Mesodermal cell (in vitro differentiated cells): ENCODE measurements at regions not wholly inside any gene's neighbourhood (a gene's known extent, or its start where the extent isn't known, plus 50 kb on each side); places are given as distances from the start of the nearest gene placed in this dataset.

Experiments
- H3K27ac ChIP-seq: 2 replicates; pipeline ENCODE4 v1.7.0; 2013; ENCODE audit warnings: mild to moderate bottlenecking, low read depth, low read length, moderate library complexity; ENCODE audit not compliant: severe bottlenecking
- H3K36me3 ChIP-seq: 2 replicates; pipeline ENCODE4 v1.7.1; 2013; ENCODE audit warnings: mild to moderate bottlenecking, low read length, moderate library complexity; ENCODE audit not compliant: control insufficient read depth, insufficient read depth
- H3K4me1 ChIP-seq: one replicate; pipeline ENCODE4 v1.7.1; 2013; ENCODE audit warnings: mild to moderate bottlenecking, low read length; ENCODE audit not compliant: insufficient read depth, control insufficient read depth, poor library complexity, severe bottlenecking
- H3K4me3 ChIP-seq: 2 replicates; pipeline ENCODE4 v1.7.0; 2013; ENCODE audit warnings: low read length, control low read depth, mild to moderate bottlenecking; ENCODE audit not compliant: insufficient read depth, poor library complexity, severe bottlenecking; ENCODE audit errors: extremely low read depth
- H3K9me3 ChIP-seq: 2 replicates; pipeline ENCODE4 v1.7.1; 2013; ENCODE audit warnings: mild to moderate bottlenecking, low read length, moderate library complexity; ENCODE audit not compliant: control insufficient read depth
- WGBS, 2 experiments: methylation state at CpG; one replicate each; pipeline ENCODE4 v1.1.5; 2013; ENCODE audit warnings: missing lambda C conversion rate in 2 of 2; ENCODE audit not compliant: insufficient coverage in 2 of 2; 5-methylcytosine and 5-hydroxymethylcytosine counted together

GRCh38 chr3:194201953-194202666 lies 66.2 kb downstream of the HES1 start:
- Histone ChIP-seq H3K36me3 (no peaks in the 10 kb centered on the region), H3K9me3 (no peaks in the 10 kb centered on the region), H3K4me1 (peaks cover 11% of the 10 kb centered on the region), H3K4me3 (no peak overlapping the region), H3K27ac (no peak overlapping the region)
- 96 to 97% methylated on average over 3 to 5 of the region's 6 CpGs for WGBS, 2 experiments

- 77 to 78% methylated on average over 9 to 11 of the region's 11 CpGs for WGBS, 2 experiments
- H3K36me3 ChIP-seq, result no peaks in the 10 kb centered on the region
- no peaks in the 10 kb centered on the region for H3K9me3 ChIP-seq
- no peak overlapping the region for H3K27ac ChIP-seq
- H3K4me3 ChIP-seq, result peak overlapping the region; percentile 25
- peaks cover 11% of the 10 kb centered on the region for H3K4me1 ChIP-seq
These were observed 67.6 kb downstream of the HES1 start for GRCh38 chr3:194203482-194204041.

GRCh38 chr3:194204042-194204987 lies 68.4 kb downstream of the HES1 start:
- Histone ChIP-seq H3K36me3 (no peaks in the 10 kb centered on the region), H3K4me1 (peaks cover 11% of the 10 kb centered on the region), H3K27ac (no peak overlapping the region), H3K4me3 (peak overlapping the region; percentile 25), H3K9me3 (no peaks in the 10 kb centered on the region)
- WGBS, 2 experiments, result 15% methylated on average over 66 to 79 of the region's 79 CpGs

- Histone ChIP-seq H3K4me3 (no peak overlapping the region), H3K27ac (no peak overlapping the region), H3K9me3 (no peaks in the 10 kb centered on the region), H3K36me3 (no peaks in the 10 kb centered on the region), H3K4me1 (peaks cover 11% of the 10 kb centered on the region)
- 55 to 56% methylated on average over 5 to 6 of the region's 8 CpGs for WGBS, 2 experiments
These were observed 69.8 kb downstream of the HES1 start for GRCh38 chr3:194205675-194206133.

- peaks cover 11% of the 10 kb centered on the region for H3K4me1 ChIP-seq
- no peaks in the 10 kb centered on the region for H3K9me3 ChIP-seq
- H3K27ac ChIP-seq, result no peak overlapping the region
- H3K36me3 ChIP-seq, result no peaks in the 10 kb centered on the region
- H3K4me3 ChIP-seq, result no peak overlapping the region
- 93 to 95% methylated on average over 8 to 9 of the region's 10 CpGs for WGBS, 2 experiments
These were observed 70.4 kb downstream of the HES1 start for GRCh38 chr3:194206320-194206719.

- no peak overlapping the region for H3K27ac ChIP-seq
- WGBS, 2 experiments, result 100% methylated on average over 1 of the region's 3 CpGs
- peaks cover 18% of the 10 kb centered on the region for H3K4me1 ChIP-seq
- H3K36me3 ChIP-seq, result no peaks in the 10 kb centered on the region
- no peaks in the 10 kb centered on the region for H3K9me3 ChIP-seq
- no peak overlapping the region for H3K4me3 ChIP-seq
These were observed 72.8 kb downstream of the HES1 start for GRCh38 chr3:194208709-194209108.

- H3K36me3 ChIP-seq, result no peaks in the 10 kb centered on the region
- 33 to 37% methylated on average over 4 to 7 of the region's 13 CpGs for WGBS, 2 experiments
- H3K9me3 ChIP-seq, result no peaks in the 10 kb centered on the region
- H3K4me3 ChIP-seq, result no peak overlapping the region
- peak overlapping the region; percentile 68 for H3K27ac ChIP-seq
- peaks cover 9% of the 10 kb centered on the region for H3K4me1 ChIP-seq
These were observed 76.4 kb downstream of the HES1 start for GRCh38 chr3:194212161-194212844.

- no peak overlapping the region for H3K4me3 ChIP-seq
- no peaks in the 10 kb centered on the region for H3K9me3 ChIP-seq
- no peaks in the 10 kb centered on the region for H3K36me3 ChIP-seq
- 6 to 7% methylated on average over 7 to 9 of the region's 10 CpGs for WGBS, 2 experiments
- peak overlapping the region; percentile 68 for H3K27ac ChIP-seq
- H3K4me1 ChIP-seq, result peaks cover 9% of the 10 kb centered on the region
These were observed 76.9 kb downstream of the HES1 start for GRCh38 chr3:194212845-194213331.

- Histone ChIP-seq H3K9me3 (no peaks in the 10 kb centered on the region), H3K27ac (no peak overlapping the region), H3K4me3 (no peak overlapping the region), H3K36me3 (no peaks in the 10 kb centered on the region), H3K4me1 (peaks cover 9% of the 10 kb centered on the region)
- WGBS, 2 experiments, result 46 to 71% methylated on average over 2 to 6 of the region's 6 CpGs
These were observed 79.4 kb downstream of the HES1 start for GRCh38 chr3:194215392-194215791.
